Fibroblast of lung (primary cell): ENCODE measurements at regions not wholly inside any gene's neighbourhood (a gene's known extent, or its start where the extent isn't known, plus 50 kb on each side); places are given as distances from the start of the nearest gene placed in this dataset.

ENCODE experiments used
- DNase-seq, 2 donors: peaks; one replicate each; pipeline versions ENCODE4 v3.0.0 to v3.0.0-alpha.2; 2010; ENCODE audit warnings: low read depth in 2 of 2
- H2AFZ ChIP-seq: 2 replicates; pipeline ENCODE4 v1.5.1; 2012; ENCODE audit warnings: low read length, control low read depth, inconsistent platforms
- H3K27ac ChIP-seq: 2 replicates; pipeline ENCODE4 v1.5.1; 2011; ENCODE audit warnings: low read length, control low read depth; ENCODE audit not compliant: insufficient read depth
- H3K27me3 ChIP-seq: 2 replicates; pipeline ENCODE4 v1.5.1; 2011; ENCODE audit warnings: mild to moderate bottlenecking, low read length; ENCODE audit not compliant: control insufficient read depth, insufficient read depth
- H3K36me3 ChIP-seq: 2 replicates; pipeline ENCODE4 v1.5.1; 2011; ENCODE audit warnings: low read length; ENCODE audit not compliant: control insufficient read depth, insufficient read depth
- H3K4me1 ChIP-seq: 2 replicates; pipeline ENCODE4 v1.5.1; 2011; ENCODE audit warnings: low read length; ENCODE audit not compliant: control insufficient read depth, insufficient read depth; ENCODE audit errors: extremely low read depth
- H3K4me2 ChIP-seq: 2 replicates; pipeline ENCODE4 v1.5.1; 2011; ENCODE audit warnings: low read length, control low read depth; ENCODE audit not compliant: insufficient read depth; ENCODE audit errors: extremely low read depth
- H3K4me3 ChIP-seq, 4 experiments: fragments of 200-600 bp in 1 of 4; sonication (generic) in 1 of 4; replicated peaks in 1 of 4; 2 replicates each; pipeline ENCODE4 v1.5.1; 2011 to 2016; ENCODE audit warnings: low read length in 4 of 4, low read depth in 3 of 4, mild to moderate bottlenecking in 3 of 4, control low read depth in 2 of 4, inconsistent platforms in 1 of 4, mixed read lengths in 1 of 4; ENCODE audit not compliant: insufficient read depth in 1 of 4; ENCODE audit errors: control extremely low read depth in 1 of 4
- H3K79me2 ChIP-seq: 2 replicates; pipeline ENCODE4 v1.5.1; 2012; ENCODE audit warnings: mild to moderate bottlenecking, low read length, inconsistent platforms; ENCODE audit not compliant: control insufficient read depth, insufficient read depth
- H3K9ac ChIP-seq: 2 replicates; pipeline ENCODE4 v1.5.1; 2011; ENCODE audit warnings: mild to moderate bottlenecking, low read length, control low read depth; ENCODE audit not compliant: insufficient read depth
- H3K9me3 ChIP-seq: 2 replicates; pipeline ENCODE4 v1.5.1; 2012; ENCODE audit warnings: low read depth, low read length; ENCODE audit not compliant: control insufficient read depth, insufficient read depth
- H4K20me1 ChIP-seq: 2 replicates; pipeline ENCODE4 v1.5.1; 2011; ENCODE audit warnings: low read length; ENCODE audit not compliant: control insufficient read depth, insufficient read depth; ENCODE audit errors: extremely low read depth
- EZH2 ChIP-seq: IDR thresholded peaks from 2 replicates; pipeline ENCODE4 v1.5.1; 2012; ENCODE audit warnings: low read length, control low read depth, mild to moderate bottlenecking; ENCODE audit errors: missing control alignments
- TF ChIP-seq, protein P1 (sequence below), 2 donors: IDR thresholded peaks in 1 of 2; conservative IDR thresholded peaks in 1 of 2; 1 replicate in 1 of 2; 2 replicates in 1 of 2; pipeline ENCODE4 v1.5.1; 2011 to 2012; ENCODE audit warnings: low read length in 2 of 2, control low read depth in 1 of 2, inconsistent platforms in 1 of 2, low read depth in 1 of 2, mild to moderate bottlenecking in 1 of 2

DNA sequence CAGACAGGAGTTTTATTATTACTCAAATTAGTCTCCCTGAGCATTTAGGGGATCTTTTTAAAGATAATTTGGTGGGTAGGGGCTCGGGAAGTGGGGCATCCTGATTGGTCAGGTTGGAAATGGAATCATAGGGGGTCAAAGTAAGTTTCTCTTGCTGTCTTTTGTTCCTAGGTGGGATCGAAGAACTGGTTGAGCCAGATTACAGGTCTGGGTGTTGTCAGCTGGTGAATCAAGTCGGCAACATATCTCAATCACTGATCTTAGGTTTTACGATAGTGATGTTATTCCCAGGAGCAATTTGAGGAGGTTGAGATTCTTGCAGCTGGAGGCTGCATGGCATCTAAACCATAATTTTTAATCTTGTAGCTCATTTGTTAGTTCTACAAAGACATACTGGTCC lies 629.5 kb upstream of the AMOT start:
- H3K9ac ChIP-seq: no peak overlapping the region
- H3K9me3 ChIP-seq: no peaks in the 10 kb centered on the region
- no peaks in the 10 kb centered on the region for H3K36me3 ChIP-seq
- H3K4me2 ChIP-seq: no peak overlapping the region
- no peak overlapping the region for H2AFZ ChIP-seq
- TF ChIP-seq, protein P1, sequence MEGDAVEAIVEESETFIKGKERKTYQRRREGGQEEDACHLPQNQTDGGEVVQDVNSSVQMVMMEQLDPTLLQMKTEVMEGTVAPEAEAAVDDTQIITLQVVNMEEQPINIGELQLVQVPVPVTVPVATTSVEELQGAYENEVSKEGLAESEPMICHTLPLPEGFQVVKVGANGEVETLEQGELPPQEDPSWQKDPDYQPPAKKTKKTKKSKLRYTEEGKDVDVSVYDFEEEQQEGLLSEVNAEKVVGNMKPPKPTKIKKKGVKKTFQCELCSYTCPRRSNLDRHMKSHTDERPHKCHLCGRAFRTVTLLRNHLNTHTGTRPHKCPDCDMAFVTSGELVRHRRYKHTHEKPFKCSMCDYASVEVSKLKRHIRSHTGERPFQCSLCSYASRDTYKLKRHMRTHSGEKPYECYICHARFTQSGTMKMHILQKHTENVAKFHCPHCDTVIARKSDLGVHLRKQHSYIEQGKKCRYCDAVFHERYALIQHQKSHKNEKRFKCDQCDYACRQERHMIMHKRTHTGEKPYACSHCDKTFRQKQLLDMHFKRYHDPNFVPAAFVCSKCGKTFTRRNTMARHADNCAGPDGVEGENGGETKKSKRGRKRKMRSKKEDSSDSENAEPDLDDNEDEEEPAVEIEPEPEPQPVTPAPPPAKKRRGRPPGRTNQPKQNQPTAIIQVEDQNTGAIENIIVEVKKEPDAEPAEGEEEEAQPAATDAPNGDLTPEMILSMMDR (conservative IDR thresholded peaks at IDR 0.05 in 1 of 2, IDR thresholded peaks at IDR 0.05 in 1 of 2; ENCODE audit: low read depth in 1 of 2, low read length in 2 of 2): no peak
- TF ChIP-seq EZH2: no peak
- H4K20me1 ChIP-seq: no peaks in the 10 kb centered on the region
- H3K79me2 ChIP-seq: no peaks in the 10 kb centered on the region
- no peak for DNase-seq
- no peaks in the 10 kb centered on the region for H3K4me1 ChIP-seq
- H3K27ac ChIP-seq: no peak overlapping the region
- H3K4me3 ChIP-seq: no peak overlapping the region
- no peaks in the 10 kb centered on the region for H3K27me3 ChIP-seq

DNA sequence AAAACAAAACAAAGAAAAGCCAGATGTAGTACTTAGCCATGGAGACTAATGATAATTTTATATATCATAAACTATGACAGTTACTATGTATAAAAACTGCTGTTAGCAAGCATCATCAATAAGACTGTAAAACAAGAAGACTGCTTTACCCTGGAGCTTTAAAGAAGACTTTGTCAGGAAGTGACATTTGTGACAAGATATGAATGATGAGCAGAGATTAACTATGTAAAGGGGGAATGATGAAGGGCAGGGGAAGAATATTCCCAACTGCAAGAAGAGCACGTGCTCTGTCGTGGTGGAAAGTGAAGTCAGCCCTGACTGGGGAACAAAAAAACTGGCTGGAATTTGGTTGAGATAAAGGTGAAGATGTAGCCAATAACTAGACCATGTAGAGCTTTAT lies 617.1 kb upstream of the AMOT start:
- Histone ChIP-seq H3K27me3 (no peaks in the 10 kb centered on the region), H3K27ac (no peak overlapping the region), H3K9ac (no peak overlapping the region), H3K9me3 (no peaks in the 10 kb centered on the region), H3K4me1 (no peaks in the 10 kb centered on the region), H4K20me1 (no peaks in the 10 kb centered on the region), H3K4me3 (no peak overlapping the region), H3K4me2 (no peak overlapping the region), H3K79me2 (no peaks in the 10 kb centered on the region), H3K36me3 (no peaks in the 10 kb centered on the region), H2AFZ (no peak overlapping the region)
- no peak for DNase-seq
- TF ChIP-seq, protein P1 (conservative IDR thresholded peaks at IDR 0.05 in 1 of 2, IDR thresholded peaks at IDR 0.05 in 1 of 2; ENCODE audit: low read depth in 1 of 2, low read length in 2 of 2): no peak
- no peak for TF ChIP-seq EZH2

DNA sequence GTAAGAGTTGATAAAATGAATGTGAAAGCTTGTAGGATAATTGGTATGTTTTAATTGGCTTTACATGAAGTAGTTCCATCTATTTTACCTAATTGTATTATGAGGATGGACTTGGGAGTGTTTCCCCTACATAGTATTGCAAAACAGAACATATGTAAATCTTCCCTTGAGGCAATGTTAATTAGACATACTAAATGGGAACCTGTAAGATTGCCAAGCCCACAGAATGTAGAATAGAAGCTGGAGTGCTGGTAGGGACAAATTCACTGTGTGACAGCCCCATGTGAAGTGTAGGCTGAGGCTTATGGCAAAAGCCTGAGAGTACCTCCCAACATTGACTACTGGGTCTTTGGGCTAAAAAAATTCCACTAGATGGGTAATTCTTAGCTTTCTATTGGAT lies 615.0 kb upstream of the AMOT start:
- Histone ChIP-seq H3K79me2 (no peaks in the 10 kb centered on the region), H3K9me3 (no peaks in the 10 kb centered on the region), H3K9ac (no peak overlapping the region), H3K4me1 (no peaks in the 10 kb centered on the region), H2AFZ (no peak overlapping the region), H3K4me2 (no peak overlapping the region), H4K20me1 (no peaks in the 10 kb centered on the region), H3K4me3 (no peak overlapping the region), H3K36me3 (no peaks in the 10 kb centered on the region), H3K27me3 (no peaks in the 10 kb centered on the region), H3K27ac (no peak overlapping the region)
- no peak for DNase-seq
- TF ChIP-seq EZH2: no peak
- TF ChIP-seq, protein P1 (conservative IDR thresholded peaks at IDR 0.05 in 1 of 2, IDR thresholded peaks at IDR 0.05 in 1 of 2; ENCODE audit: low read depth in 1 of 2, low read length in 2 of 2): no peak
